ENCODE measurements at regions not wholly inside any gene's neighbourhood (a gene's known extent, or its start where the extent isn't known, plus 50 kb on each side); places are given as distances from the start of the nearest gene placed in this dataset.

- Mint-ChIP-seq H3K27me3 (ENCODE audit: low read depth, unreplicated experiment) (no peaks in the 10 kb centered on the region), H3K27ac (ENCODE audit: unreplicated experiment) (no peak overlapping the region), H3K4me3 (ENCODE audit: unreplicated experiment) (no peak overlapping the region), H3K4me1 (ENCODE audit: low read depth, unreplicated experiment) (no peaks in the 10 kb centered on the region), H3K36me3 (ENCODE audit: low read depth, unreplicated experiment) (no peaks in the 10 kb centered on the region), H3K9me3 (ENCODE audit: unreplicated experiment) (peaks cover 4% of the 10 kb centered on the region)
- Histone ChIP-seq H3K4me1 (ENCODE audit: insufficient read depth, low read length) (no peaks in the 10 kb centered on the region), H3K9me3 (ENCODE audit: insufficient read depth, low read depth, low read length) (no peaks in the 10 kb centered on the region), H3K79me2 (ENCODE audit: insufficient read depth, low read length) (no peaks in the 10 kb centered on the region), H3K4me2 (ENCODE audit: low read length) (no peak overlapping the region), H3K9ac (ENCODE audit: low read length) (no peak overlapping the region), H3K4me3 (ENCODE audit: insufficient read depth, low read depth, low read length) (no peak overlapping the region), H2AFZ (ENCODE audit: low read depth, low read length) (no peak overlapping the region), H3K36me3 (ENCODE audit: insufficient read depth, low read length) (no peaks in the 10 kb centered on the region), H4K20me1 (ENCODE audit: insufficient read depth, low read length) (no peaks in the 10 kb centered on the region), H3K27ac (ENCODE audit: low read depth, low read length) (no peak overlapping the region), H3K27me3 (ENCODE audit: insufficient read depth, low read length) (no peaks in the 10 kb centered on the region)
- TF ChIP-seq, protein P1, sequence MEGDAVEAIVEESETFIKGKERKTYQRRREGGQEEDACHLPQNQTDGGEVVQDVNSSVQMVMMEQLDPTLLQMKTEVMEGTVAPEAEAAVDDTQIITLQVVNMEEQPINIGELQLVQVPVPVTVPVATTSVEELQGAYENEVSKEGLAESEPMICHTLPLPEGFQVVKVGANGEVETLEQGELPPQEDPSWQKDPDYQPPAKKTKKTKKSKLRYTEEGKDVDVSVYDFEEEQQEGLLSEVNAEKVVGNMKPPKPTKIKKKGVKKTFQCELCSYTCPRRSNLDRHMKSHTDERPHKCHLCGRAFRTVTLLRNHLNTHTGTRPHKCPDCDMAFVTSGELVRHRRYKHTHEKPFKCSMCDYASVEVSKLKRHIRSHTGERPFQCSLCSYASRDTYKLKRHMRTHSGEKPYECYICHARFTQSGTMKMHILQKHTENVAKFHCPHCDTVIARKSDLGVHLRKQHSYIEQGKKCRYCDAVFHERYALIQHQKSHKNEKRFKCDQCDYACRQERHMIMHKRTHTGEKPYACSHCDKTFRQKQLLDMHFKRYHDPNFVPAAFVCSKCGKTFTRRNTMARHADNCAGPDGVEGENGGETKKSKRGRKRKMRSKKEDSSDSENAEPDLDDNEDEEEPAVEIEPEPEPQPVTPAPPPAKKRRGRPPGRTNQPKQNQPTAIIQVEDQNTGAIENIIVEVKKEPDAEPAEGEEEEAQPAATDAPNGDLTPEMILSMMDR (IDR thresholded peaks at IDR 0.05; ENCODE audit: insufficient read depth, low read depth, low read length) = no peak
- no peak for TF ChIP-seq EZH2 (IDR thresholded peaks at IDR 0.05; ENCODE audit: insufficient read depth, low read length)
- DNase-seq (ENCODE audit: low read depth) (no peak), FAIRE-seq (no peak)
Measured at GRCh38 chr13:47230155-47230554, 333.3 kb upstream of the HTR2A start.

GRCh38 chr13:47226516-47226915, 329.7 kb upstream of the HTR2A start:
- H3K4me3 ChIP-seq (ENCODE audit: insufficient read depth, low read depth, low read length) = no peak overlapping the region
- H3K4me2 ChIP-seq (ENCODE audit: low read length) = no peak overlapping the region
- Mint-ChIP-seq H3K4me3 (ENCODE audit: unreplicated experiment) (no peak overlapping the region), H3K4me1 (ENCODE audit: low read depth, unreplicated experiment) (no peaks in the 10 kb centered on the region), H3K27me3 (ENCODE audit: low read depth, unreplicated experiment) (no peaks in the 10 kb centered on the region), H3K9me3 (ENCODE audit: unreplicated experiment) (peaks cover 4% of the 10 kb centered on the region), H3K36me3 (ENCODE audit: low read depth, unreplicated experiment) (no peaks in the 10 kb centered on the region), H3K27ac (ENCODE audit: unreplicated experiment) (no peak overlapping the region)
- no peaks in the 10 kb centered on the region for H3K36me3 ChIP-seq (ENCODE audit: insufficient read depth, low read length)
- no peak for FAIRE-seq
- TF ChIP-seq, protein P1 (IDR thresholded peaks at IDR 0.05; ENCODE audit: insufficient read depth, low read depth, low read length) = no peak
- TF ChIP-seq EZH2 (IDR thresholded peaks at IDR 0.05; ENCODE audit: insufficient read depth, low read length) = no peak
- no peaks in the 10 kb centered on the region for H3K79me2 ChIP-seq (ENCODE audit: insufficient read depth, low read length)
- no peaks in the 10 kb centered on the region for H3K4me1 ChIP-seq (ENCODE audit: insufficient read depth, low read length)
- H4K20me1 ChIP-seq (ENCODE audit: insufficient read depth, low read length) = no peaks in the 10 kb centered on the region
- H2AFZ ChIP-seq (ENCODE audit: low read depth, low read length) = no peak overlapping the region
- H3K9ac ChIP-seq (ENCODE audit: low read length) = no peak overlapping the region
- no peaks in the 10 kb centered on the region for H3K9me3 ChIP-seq (ENCODE audit: insufficient read depth, low read depth, low read length)
- no peak for DNase-seq (ENCODE audit: low read depth)
- no peaks in the 10 kb centered on the region for H3K27me3 ChIP-seq (ENCODE audit: insufficient read depth, low read length)
- no peak overlapping the region for H3K27ac ChIP-seq (ENCODE audit: low read depth, low read length)

DNA sequence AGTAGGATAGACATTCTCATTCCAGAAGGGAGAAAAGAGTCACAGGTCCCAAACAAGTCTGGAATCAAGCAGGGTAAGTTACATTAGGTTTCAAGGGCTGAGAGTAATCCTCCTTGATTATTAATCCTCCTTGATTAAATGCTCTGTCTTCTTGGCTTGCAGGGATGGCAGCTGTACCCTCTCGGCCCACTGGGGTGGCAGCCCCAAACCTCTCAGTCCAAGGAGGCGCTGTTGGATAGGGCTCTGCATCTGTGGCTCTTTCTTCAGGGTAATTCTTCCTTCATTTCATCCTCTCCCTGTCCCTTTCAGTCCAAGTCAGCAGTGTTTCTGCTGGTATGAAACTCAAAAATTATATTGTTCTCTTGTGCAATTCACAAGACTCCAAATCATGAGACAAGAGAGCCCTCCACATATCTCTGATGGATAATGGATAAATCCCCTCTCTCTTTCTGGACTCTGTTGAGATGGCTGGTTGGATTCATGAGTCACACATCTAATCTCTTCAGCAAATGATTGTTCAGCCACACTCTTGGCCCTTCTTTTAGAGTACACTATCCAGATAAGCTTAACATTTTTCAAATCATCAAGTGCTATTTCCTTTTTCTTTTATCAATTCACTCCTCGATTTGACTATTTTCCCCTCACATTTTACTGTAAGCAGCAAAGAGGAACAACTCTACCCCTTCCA, 323.7 kb upstream of the HTR2A start:
- Mint-ChIP-seq H3K4me1 (ENCODE audit: low read depth, unreplicated experiment) (peaks cover 16% of the 10 kb centered on the region), H3K4me3 (ENCODE audit: unreplicated experiment) (no peak overlapping the region), H3K27me3 (ENCODE audit: low read depth, unreplicated experiment) (no peaks in the 10 kb centered on the region), H3K36me3 (ENCODE audit: low read depth, unreplicated experiment) (no peaks in the 10 kb centered on the region), H3K27ac (ENCODE audit: unreplicated experiment) (no peak overlapping the region), H3K9me3 (ENCODE audit: unreplicated experiment) (no peaks in the 10 kb centered on the region)
- Histone ChIP-seq H3K4me1 (ENCODE audit: insufficient read depth, low read length) (peaks cover 12% of the 10 kb centered on the region), H3K27me3 (ENCODE audit: insufficient read depth, low read length) (no peaks in the 10 kb centered on the region), H3K79me2 (ENCODE audit: insufficient read depth, low read length) (no peaks in the 10 kb centered on the region), H3K4me3 (ENCODE audit: insufficient read depth, low read depth, low read length) (no peak overlapping the region), H3K4me2 (ENCODE audit: low read length) (no peak overlapping the region), H3K27ac (ENCODE audit: low read depth, low read length) (no peak overlapping the region), H3K36me3 (ENCODE audit: insufficient read depth, low read length) (no peaks in the 10 kb centered on the region), H3K9me3 (ENCODE audit: insufficient read depth, low read depth, low read length) (no peaks in the 10 kb centered on the region), H4K20me1 (ENCODE audit: insufficient read depth, low read length) (no peaks in the 10 kb centered on the region), H2AFZ (ENCODE audit: low read depth, low read length) (no peak overlapping the region), H3K9ac (ENCODE audit: low read length) (no peak overlapping the region)
- no peak for FAIRE-seq
- DNase-seq (ENCODE audit: low read depth) = peak; percentile 61
- no peak for TF ChIP-seq EZH2 (IDR thresholded peaks at IDR 0.05; ENCODE audit: insufficient read depth, low read length)
- TF ChIP-seq, protein P1 (IDR thresholded peaks at IDR 0.05; ENCODE audit: insufficient read depth, low read depth, low read length) = no peak

All from astrocyte (in vitro differentiated cells and primary cell).